HEK293T (cell line): ENCODE measurements at regions not wholly inside any gene's neighbourhood (a gene's known extent, or its start where the extent isn't known, plus 50 kb on each side); places are given as distances from the start of the nearest gene placed in this dataset.

Experiments
- BHLHE40 ChIP-seq: fragments of 450-650 bp; IDR thresholded peaks from 2 replicates; pipeline ENCODE4 v1.6.1; 2016; ENCODE audit warnings: mild to moderate bottlenecking, moderate library complexity, borderline replicate concordance
- ELF4 ChIP-seq: fragments of 450-650 bp; IDR thresholded peaks from 2 replicates; pipeline ENCODE4 v1.6.1; 2017; ENCODE audit warnings: antibody characterized with exemption
- FOXK2 ChIP-seq: fragments of 450-650 bp; IDR thresholded peaks from 2 replicates; pipeline ENCODE4 v1.6.1; 2016; ENCODE audit warnings: mild to moderate bottlenecking
- HDGF ChIP-seq: fragments of 450-650 bp; IDR thresholded peaks from 2 replicates; pipeline ENCODE4 v1.6.1; 2017; ENCODE audit warnings: antibody characterized with exemption, borderline replicate concordance
- NFRKB ChIP-seq: fragments of 450-650 bp; IDR thresholded peaks from 2 replicates; pipeline ENCODE4 v1.6.1; 2016; ENCODE audit warnings: mild to moderate bottlenecking, moderate library complexity

DNA sequence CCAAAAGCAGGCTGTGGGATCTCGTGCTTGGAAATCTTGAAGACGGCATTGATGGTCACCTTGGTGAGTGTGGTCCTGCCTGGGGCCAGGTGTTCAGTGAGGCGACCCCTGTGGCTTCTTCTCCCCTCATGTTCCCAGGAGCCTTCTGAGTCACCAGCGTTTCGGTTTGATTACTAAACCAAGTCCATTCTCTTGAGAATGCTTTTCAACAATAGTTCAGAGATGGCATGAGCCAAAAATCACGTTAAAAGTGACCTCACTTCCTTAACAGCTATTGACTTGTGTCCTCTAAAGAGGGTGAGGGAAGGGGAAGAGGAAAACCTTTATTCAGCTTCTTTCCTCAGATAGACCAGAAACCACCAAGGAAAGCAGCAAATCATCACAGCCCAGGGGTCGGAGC, 315.2 kb downstream of the GATA3 start:
- no peak for TF ChIP-seq HDGF
- TF ChIP-seq ELF4 = no peak
- TF ChIP-seq NFRKB = no peak
- TF ChIP-seq BHLHE40 = no peak
- TF ChIP-seq FOXK2 = no peak
